ENCODE measurements at regions not wholly inside any gene's neighbourhood (a gene's known extent, or its start where the extent isn't known, plus 50 kb on each side); places are given as distances from the start of the nearest gene placed in this dataset.

DNA sequence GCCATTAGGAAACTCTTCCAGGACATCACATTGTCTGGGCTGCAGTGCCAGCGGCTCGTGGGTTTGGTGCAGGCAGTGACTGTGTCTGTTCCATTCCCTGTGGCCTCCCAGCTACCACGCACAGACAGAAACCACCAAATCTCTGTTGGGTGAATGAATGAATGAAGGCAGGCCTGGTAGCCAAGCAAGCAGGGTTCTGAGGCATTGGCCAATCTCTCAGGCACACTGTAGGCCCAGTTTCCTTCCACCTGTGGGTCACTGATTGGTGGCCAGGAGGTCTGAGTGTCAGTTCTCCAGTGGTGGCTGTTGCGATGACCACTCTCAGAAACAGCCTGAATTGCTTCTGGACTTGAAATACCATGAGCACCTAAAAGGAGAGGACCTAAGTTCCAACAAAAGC, 59.4 kb upstream of the CTBP2 start:
- no peaks in the 10 kb centered on the region for H3K4me1 ChIP-seq (ENCODE audit: insufficient read depth, low read length)
- no peak overlapping the region for H3K4me3 ChIP-seq (ENCODE audit: low read depth in 1 of 2, low read length in 2 of 2)
- H3K27ac ChIP-seq (ENCODE audit: low read depth, low read length), result no peak overlapping the region
- H3K9me3 ChIP-seq (ENCODE audit: low read length), result no peaks in the 10 kb centered on the region
- no peaks in the 10 kb centered on the region for H3K27me3 ChIP-seq (ENCODE audit: control insufficient read depth in 1 of 2, insufficient read depth in 2 of 2, low read length in 2 of 2)
- H3K9ac ChIP-seq (ENCODE audit: low read length), result no peak overlapping the region
- H3K36me3 ChIP-seq (ENCODE audit: insufficient read depth, low read length), result no peaks in the 10 kb centered on the region

DNA sequence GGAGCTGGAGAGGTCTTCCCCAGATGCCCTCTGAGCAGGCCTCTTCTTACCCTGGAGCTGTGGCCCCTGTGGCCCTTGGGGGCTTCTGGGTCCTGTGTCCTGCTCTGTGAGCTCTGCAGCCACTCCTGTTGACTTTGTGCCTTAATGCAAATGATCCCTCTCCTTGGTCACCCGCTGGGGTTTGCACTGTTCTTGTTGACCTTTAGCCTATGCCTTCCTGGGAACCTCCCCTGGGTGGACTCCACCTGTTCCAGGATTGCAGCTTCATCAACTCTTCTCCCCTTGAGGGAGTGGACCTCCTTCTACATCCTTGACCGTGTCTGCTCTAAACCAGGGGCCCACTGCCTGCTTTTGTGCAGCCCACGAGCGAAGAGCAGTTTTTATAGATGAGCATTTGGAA, 58.6 kb upstream of the CTBP2 start:
- H3K27me3 ChIP-seq (ENCODE audit: control insufficient read depth in 1 of 2, insufficient read depth in 2 of 2, low read length in 2 of 2), result no peaks in the 10 kb centered on the region
- H3K9ac ChIP-seq (ENCODE audit: low read length), result no peak overlapping the region
- no peak overlapping the region for H3K4me3 ChIP-seq (ENCODE audit: low read depth in 1 of 2, low read length in 2 of 2)
- no peaks in the 10 kb centered on the region for H3K9me3 ChIP-seq (ENCODE audit: low read length)
- H3K4me1 ChIP-seq (ENCODE audit: insufficient read depth, low read length), result no peaks in the 10 kb centered on the region
- H3K27ac ChIP-seq (ENCODE audit: low read depth, low read length), result no peak overlapping the region
- H3K36me3 ChIP-seq (ENCODE audit: insufficient read depth, low read length), result no peaks in the 10 kb centered on the region

DNA sequence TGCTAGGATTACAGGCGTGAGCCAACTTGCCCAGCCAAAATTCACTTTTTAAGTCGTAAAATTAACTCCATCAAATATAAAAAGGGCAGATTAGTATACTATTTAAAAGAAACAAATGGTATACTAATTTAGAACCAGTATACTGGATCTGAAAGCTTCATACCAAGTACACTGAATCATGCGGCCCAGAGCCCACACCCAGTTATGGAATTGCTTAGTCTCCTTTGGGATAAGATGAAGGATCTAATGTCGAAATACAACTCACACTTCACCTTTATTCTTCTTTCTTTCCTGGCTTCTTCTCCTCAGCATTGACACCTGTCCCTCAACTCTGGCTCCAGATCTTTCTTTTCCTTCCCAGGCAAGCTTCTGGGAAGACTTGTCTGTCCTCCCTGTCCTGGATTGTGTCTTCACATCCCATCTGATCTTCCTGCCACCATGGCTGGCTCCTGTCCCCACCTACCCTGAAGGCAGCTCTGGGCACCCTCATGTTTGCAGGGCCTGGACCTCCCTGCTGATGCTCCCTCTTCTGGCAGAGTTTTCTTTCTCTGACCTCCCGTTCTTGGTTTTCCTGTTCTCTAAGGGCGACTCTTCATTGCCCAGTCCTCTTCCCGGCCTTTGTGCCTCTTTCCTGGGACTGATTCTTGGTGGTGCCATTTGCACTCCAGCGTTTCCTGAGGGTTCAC, 57.8 kb upstream of the CTBP2 start:
- H3K27me3 ChIP-seq (ENCODE audit: control insufficient read depth in 1 of 2, insufficient read depth in 2 of 2, low read length in 2 of 2), result no peaks in the 10 kb centered on the region
- H3K36me3 ChIP-seq (ENCODE audit: insufficient read depth, low read length), result no peaks in the 10 kb centered on the region
- H3K9ac ChIP-seq (ENCODE audit: low read length), result no peak overlapping the region
- H3K4me3 ChIP-seq (ENCODE audit: low read depth in 1 of 2, low read length in 2 of 2), result no peak overlapping the region
- no peak overlapping the region for H3K27ac ChIP-seq (ENCODE audit: low read depth, low read length)
- no peaks in the 10 kb centered on the region for H3K9me3 ChIP-seq (ENCODE audit: low read length)
- H3K4me1 ChIP-seq (ENCODE audit: insufficient read depth, low read length), result no peaks in the 10 kb centered on the region

DNA sequence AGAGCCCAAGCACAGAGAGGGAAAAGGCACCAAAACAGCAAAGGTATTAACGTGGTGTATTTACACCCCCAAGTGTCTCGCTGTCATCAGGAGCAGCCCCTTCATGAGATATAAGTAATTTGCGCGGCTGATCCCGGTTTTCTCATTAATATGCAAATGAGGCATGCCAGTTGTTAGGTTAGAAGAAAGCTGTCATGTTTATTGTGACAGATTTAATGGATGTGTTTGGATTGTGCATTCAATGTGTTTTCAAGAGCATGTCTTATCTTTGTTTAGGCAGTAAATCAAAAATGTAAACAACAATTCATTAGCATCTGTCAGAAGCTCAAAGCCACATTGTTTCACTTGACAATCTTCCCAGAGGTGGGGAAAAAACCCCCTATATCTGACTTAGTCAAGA, 56.5 kb upstream of the CTBP2 start:
- Histone ChIP-seq H3K9ac (ENCODE audit: low read length) (no peak overlapping the region), H3K4me1 (ENCODE audit: insufficient read depth, low read length) (no peaks in the 10 kb centered on the region), H3K36me3 (ENCODE audit: insufficient read depth, low read length) (no peaks in the 10 kb centered on the region), H3K9me3 (ENCODE audit: low read length) (no peaks in the 10 kb centered on the region), H3K27ac (ENCODE audit: low read depth, low read length) (no peak overlapping the region), H3K27me3 (ENCODE audit: control insufficient read depth in 1 of 2, insufficient read depth in 2 of 2, low read length in 2 of 2) (no peaks in the 10 kb centered on the region), H3K4me3 (ENCODE audit: low read depth in 1 of 2, low read length in 2 of 2) (no peak overlapping the region)

DNA sequence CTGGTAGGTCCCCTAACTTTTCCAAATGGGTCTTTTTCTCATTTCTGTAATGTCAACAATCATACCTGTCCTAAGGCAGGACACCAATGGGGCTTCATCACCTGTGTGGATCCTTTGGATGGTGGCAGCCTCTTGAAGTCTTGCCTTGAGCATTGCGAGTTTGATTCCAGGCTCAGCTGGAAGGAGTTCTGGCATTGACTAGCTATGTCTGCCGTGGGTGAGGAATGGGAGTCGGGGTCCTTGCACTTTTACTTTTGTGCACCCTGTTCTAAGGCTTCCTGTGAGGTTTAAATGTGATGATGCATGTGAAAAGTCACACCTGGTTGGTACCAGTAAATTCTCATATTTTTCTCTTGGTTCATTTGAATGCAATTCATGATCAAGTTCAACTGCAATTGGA, 55.9 kb upstream of the CTBP2 start:
- no peaks in the 10 kb centered on the region for H3K36me3 ChIP-seq (ENCODE audit: insufficient read depth, low read length)
- no peak overlapping the region for H3K9ac ChIP-seq (ENCODE audit: low read length)
- H3K4me3 ChIP-seq (ENCODE audit: low read depth in 1 of 2, low read length in 2 of 2), result no peak overlapping the region
- no peaks in the 10 kb centered on the region for H3K4me1 ChIP-seq (ENCODE audit: insufficient read depth, low read length)
- H3K27me3 ChIP-seq (ENCODE audit: control insufficient read depth in 1 of 2, insufficient read depth in 2 of 2, low read length in 2 of 2), result no peaks in the 10 kb centered on the region
- no peak overlapping the region for H3K27ac ChIP-seq (ENCODE audit: low read depth, low read length)
- H3K9me3 ChIP-seq (ENCODE audit: low read length), result no peaks in the 10 kb centered on the region

DNA sequence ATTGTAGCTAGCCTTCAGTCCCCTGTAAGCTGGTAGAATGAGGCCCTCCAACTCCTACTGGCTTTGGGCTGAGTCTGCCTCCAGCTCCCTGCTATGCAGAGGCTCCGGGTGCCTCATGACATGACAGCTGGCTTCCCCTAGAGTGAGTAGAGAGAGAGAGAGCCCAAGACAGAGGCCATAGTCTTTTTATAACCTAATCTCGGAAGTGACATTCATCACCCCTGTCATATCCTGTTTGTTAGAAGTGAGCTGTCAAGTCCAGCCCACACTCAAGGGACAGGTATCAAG, 53.9 kb upstream of the CTBP2 start:
- Histone ChIP-seq H3K9ac (ENCODE audit: low read length) (no peak overlapping the region), H3K36me3 (ENCODE audit: insufficient read depth, low read length) (no peaks in the 10 kb centered on the region), H3K9me3 (ENCODE audit: low read length) (no peaks in the 10 kb centered on the region), H3K27me3 (ENCODE audit: control insufficient read depth in 1 of 2, insufficient read depth in 2 of 2, low read length in 2 of 2) (no peaks in the 10 kb centered on the region), H3K4me1 (ENCODE audit: insufficient read depth, low read length) (no peaks in the 10 kb centered on the region), H3K27ac (ENCODE audit: low read depth, low read length) (no peak overlapping the region), H3K4me3 (ENCODE audit: low read depth in 1 of 2, low read length in 2 of 2) (no peak overlapping the region)

DNA sequence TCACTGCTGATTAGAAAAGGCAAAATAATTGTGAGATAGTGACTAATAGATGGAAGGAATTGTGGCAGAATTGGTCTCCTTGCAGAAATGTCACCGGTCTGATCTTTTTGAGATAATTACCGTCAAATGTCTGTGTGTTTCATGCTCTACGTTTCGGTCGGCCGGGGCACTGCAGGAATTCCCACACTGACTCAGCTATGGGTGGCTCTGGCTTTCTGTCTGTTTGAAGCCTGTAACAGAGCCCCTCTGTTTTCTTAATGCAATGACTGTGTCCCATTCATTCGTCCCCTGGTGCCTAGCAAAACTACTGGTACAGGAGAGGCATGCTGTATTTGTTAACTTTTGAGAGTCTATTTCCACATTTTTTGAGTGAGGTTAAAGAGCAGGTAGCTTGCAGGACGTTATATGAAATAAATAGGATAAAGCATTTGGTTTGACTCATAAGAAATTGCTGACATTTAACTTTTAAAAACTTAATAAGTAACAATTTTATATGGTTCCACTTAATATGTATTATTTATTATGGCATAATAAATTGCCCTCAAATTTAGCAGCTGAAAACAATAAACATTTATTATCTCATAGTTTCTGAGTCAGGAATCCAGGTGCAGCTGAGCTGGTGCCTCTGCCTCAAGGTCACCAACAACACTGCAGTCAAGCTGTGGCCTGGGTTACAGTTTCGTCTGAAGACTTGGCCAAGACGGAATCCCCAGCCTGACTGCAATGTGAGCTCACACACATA, 53.3 kb upstream of the CTBP2 start:
- no peak overlapping the region for H3K9ac ChIP-seq (ENCODE audit: low read length)
- no peaks in the 10 kb centered on the region for H3K36me3 ChIP-seq (ENCODE audit: insufficient read depth, low read length)
- H3K27me3 ChIP-seq (ENCODE audit: control insufficient read depth in 1 of 2, insufficient read depth in 2 of 2, low read length in 2 of 2), result no peaks in the 10 kb centered on the region
- H3K9me3 ChIP-seq (ENCODE audit: low read length), result no peaks in the 10 kb centered on the region
- no peak overlapping the region for H3K27ac ChIP-seq (ENCODE audit: low read depth, low read length)
- no peak overlapping the region for H3K4me3 ChIP-seq (ENCODE audit: low read depth in 1 of 2, low read length in 2 of 2)
- H3K4me1 ChIP-seq (ENCODE audit: insufficient read depth, low read length), result no peaks in the 10 kb centered on the region

DNA sequence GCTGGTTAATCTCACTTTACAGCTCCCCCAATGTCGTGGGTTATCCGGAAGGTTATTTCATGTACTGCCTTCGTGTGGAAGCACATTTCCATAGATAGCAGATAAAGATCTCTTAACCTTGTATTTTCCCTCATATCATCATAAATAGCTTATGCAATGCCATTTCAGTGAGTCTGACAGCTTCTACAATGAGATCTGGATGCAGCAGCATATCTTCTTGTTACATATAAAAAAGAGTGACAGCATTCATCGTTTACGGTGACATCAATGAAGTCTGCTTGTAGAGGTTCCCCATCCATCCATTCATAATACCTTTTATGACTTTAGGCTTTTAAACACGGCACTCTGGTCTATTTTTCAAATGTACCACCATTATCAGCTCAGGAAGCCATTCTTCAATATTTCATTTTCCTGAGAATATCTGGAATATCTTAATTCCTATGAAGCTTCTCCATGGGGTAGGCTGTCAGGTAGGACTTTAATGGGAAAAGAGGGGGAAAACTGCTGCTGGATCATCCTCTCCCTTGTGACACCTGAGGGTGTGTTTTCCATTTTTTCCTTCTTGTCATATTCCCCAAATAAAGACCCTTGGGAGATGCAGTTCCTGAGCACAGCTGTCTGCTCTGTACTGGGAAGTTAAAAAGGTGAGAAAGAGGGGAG, 51.9 kb upstream of the CTBP2 start:
- Histone ChIP-seq H3K36me3 (ENCODE audit: insufficient read depth, low read length) (no peaks in the 10 kb centered on the region), H3K9ac (ENCODE audit: low read length) (no peak overlapping the region), H3K4me3 (ENCODE audit: low read depth in 1 of 2, low read length in 2 of 2) (no peak overlapping the region), H3K27ac (ENCODE audit: low read depth, low read length) (no peak overlapping the region), H3K27me3 (ENCODE audit: control insufficient read depth in 1 of 2, insufficient read depth in 2 of 2, low read length in 2 of 2) (no peaks in the 10 kb centered on the region), H3K4me1 (ENCODE audit: insufficient read depth, low read length) (no peaks in the 10 kb centered on the region), H3K9me3 (ENCODE audit: low read length) (no peaks in the 10 kb centered on the region)

All from muscle layer of colon (tissue), 2 donors.